IPS-18c (cell line): ENCODE measurements at regions not wholly inside any gene's neighbourhood (a gene's known extent, or its start where the extent isn't known, plus 50 kb on each side); places are given as distances from the start of the nearest gene placed in this dataset.
"Not testable (repeated sequence)": the region's sequence is repeated elsewhere in the genome, so short reads cannot be mapped to it uniquely, and the experiment has no call there.

ENCODE experiments used
- H3K4me3 ChIP-seq: 2 replicates; pipeline ENCODE4 v1.7.0; 2013; ENCODE audit warnings: low read depth, mild to moderate bottlenecking, low read length, moderate library complexity; ENCODE audit not compliant: insufficient read depth
- H3K9me3 ChIP-seq: one replicate; pipeline ENCODE4 v1.6.1; 2013; ENCODE audit warnings: mild to moderate bottlenecking, low read length, moderate library complexity; ENCODE audit not compliant: control insufficient read depth, insufficient read depth

DNA sequence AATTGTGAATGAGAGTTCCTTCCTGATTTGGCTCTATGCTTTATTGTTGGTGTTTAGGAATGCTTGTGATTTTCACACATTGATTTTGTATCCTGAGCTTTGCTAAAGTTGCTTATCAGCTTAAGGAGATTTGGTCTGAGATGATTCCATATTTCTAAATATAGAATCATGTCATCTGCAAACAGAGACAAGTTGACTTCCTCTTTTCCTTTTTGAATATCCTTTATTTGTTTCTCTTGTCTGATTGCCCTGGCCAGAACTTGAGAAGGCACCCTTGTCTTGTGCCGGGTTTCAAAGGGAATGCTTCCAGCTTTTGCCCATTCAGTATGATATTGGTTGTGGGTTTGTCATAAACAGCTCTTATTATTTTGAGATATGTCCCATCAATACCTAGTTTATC is 260.6 kb downstream of the TDRD3 start:
- H3K4me3 ChIP-seq, H3K9me3 ChIP-seq: not testable (repeated sequence)

DNA sequence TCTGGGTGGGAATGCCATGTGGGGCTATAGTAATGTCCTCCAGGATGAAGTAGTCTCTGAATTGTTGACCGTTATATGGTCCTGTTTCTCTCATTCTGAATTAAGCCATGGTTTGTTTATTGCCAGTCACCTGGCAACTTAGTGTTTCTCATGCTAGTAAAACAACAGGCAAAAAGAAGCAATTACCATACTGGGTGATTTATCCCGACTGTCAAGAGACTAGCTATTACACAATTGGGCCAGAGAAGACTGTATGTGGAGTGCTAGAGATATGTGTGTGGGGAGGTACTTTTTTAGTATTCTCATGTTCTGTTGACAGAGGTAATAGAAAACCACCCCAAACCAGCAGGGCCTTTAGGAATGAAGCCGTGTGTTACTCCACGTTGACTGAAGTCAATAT is 258.2 kb downstream of the TDRD3 start:
- Histone ChIP-seq H3K9me3 (no peaks in the 10 kb centered on the region), H3K4me3 (no peak overlapping the region)

- Histone ChIP-seq H3K9me3 (no peaks in the 10 kb centered on the region), H3K4me3 (no peak overlapping the region)
Observed at GRCh38 chr13:60654415-60654814, 257.4 kb downstream of the TDRD3 start.

DNA sequence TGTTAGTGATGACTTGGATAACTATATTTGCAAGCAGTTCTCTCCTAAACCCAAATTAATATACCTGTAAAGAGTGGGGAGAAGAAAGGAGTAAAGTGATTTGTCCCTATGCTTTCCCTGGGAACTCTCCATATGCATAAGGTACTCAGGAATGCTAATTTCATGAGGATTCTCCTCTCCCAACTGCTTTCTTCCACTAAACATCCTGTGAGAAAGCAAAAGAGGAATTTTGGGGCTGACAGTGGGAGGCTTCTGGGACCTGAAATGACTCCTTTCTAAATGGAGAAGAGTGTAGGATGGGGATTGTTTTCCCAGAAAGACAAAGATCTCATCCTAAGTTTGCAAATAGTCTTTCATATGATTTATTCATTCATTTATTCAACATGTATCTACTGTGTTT is 250.5 kb downstream of the TDRD3 start:
- H3K4me3 ChIP-seq: no peak overlapping the region

GRCh38 chr13:60646620-60647019 is 249.6 kb downstream of the TDRD3 start:
- H3K4me3 ChIP-seq: no peak overlapping the region

More for the DNA sequence above, 250.5 kb downstream of the TDRD3 start:
- H3K9me3 ChIP-seq: no peaks in the 10 kb centered on the region

DNA sequence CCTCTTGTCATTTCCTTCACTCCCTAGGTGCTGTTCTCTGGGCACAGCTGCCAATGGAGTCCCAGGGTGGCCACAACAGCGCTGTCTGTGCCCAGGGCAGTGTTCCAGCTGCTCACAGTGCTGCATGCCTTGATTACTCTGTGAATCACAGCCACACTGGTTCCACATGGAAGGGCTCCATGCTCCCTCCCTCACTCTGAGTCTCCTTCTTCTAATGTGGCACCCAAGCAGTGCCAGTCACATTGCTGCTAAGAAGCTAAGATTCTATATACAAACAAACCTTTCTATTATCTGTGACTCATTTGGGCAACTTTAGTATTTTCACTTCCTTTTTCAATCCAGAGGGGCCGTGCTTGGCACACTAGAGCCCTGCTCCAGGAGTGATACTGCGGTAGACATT is 248.7 kb downstream of the TDRD3 start:
- H3K9me3 ChIP-seq: no peaks in the 10 kb centered on the region
- H3K4me3 ChIP-seq: no peak overlapping the region

More at GRCh38 chr13:60646620-60647019, 249.6 kb downstream of the TDRD3 start:
- H3K9me3 ChIP-seq: no peaks in the 10 kb centered on the region

DNA sequence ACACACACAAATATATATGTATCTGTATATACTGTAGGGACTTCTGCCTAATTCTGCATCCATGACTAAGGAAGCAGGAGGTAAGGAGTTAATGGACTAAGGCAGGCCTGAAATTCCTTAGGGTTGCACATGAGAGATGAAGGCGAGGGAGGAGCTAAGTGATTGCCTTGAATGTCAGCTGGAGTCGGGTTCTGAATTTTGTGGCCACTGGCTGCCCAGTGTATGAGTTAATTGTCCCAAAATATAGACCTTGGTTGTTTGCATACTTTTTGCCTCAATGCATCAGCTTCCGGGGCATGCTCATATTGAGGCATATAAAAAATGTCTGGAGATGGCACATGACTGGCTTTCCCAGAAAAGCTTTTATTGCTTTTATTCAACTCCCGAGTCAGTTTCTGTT is 245.5 kb downstream of the TDRD3 start:
- Histone ChIP-seq H3K4me3 (no peak overlapping the region), H3K9me3 (no peaks in the 10 kb centered on the region)

DNA sequence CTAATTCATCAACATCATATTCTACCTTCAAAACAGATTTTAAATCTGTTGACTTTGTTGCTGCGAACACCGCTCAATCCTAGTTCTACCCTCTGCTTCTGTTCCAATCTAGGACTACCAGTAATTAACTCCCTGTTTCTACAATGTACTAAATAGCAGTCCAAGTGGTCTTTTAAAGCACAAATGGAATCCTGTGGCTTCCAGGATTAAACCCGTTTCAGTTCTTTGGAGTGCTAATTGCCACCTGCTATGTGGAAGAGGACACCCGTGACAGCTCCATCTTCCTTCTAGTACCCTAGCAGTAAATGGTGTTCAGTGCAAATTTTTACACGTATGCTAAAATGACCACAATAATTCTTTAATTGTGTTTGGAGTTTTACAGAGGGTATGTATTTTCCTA is 232.1 kb downstream of the TDRD3 start:
- Histone ChIP-seq H3K9me3 (no peaks in the 10 kb centered on the region), H3K4me3 (no peak overlapping the region)

GRCh38 chr13:60627071-60627686 is 230.2 kb downstream of the TDRD3 start:
- H3K9me3 ChIP-seq: no peaks in the 10 kb centered on the region

More at GRCh38 chr13:60627071-60627686, 230.2 kb downstream of the TDRD3 start:
- no peak overlapping the region for H3K4me3 ChIP-seq
